Esophagus squamous epithelium (tissue), 4 donors: ENCODE measurements at regions not wholly inside any gene's neighbourhood (a gene's known extent, or its start where the extent isn't known, plus 50 kb on each side); places are given as distances from the start of the nearest gene placed in this dataset.

Experiments used
- POLR2A ChIP-seq, 4 donors: fragments of 450-650 bp; IDR thresholded peaks; one replicate each; pipeline ENCODE4 v1.6.1; 2017; ENCODE audit warnings: antibody characterized with exemption in 4 of 4, mild to moderate bottlenecking in 4 of 4, moderate library complexity in 3 of 4
- TF ChIP-seq, protein P1 (sequence below), 6 experiments: fragments of 450-650 bp in 4 of 6; fragments of 200-600 bp in 2 of 6; sonication (generic) in 2 of 6; IDR thresholded peaks; one replicate each; pipeline ENCODE4 v1.5.1; 2016 to 2019; ENCODE audit warnings: antibody characterized with exemption in 6 of 6, mild to moderate bottlenecking in 4 of 6, moderate library complexity in 4 of 6

DNA sequence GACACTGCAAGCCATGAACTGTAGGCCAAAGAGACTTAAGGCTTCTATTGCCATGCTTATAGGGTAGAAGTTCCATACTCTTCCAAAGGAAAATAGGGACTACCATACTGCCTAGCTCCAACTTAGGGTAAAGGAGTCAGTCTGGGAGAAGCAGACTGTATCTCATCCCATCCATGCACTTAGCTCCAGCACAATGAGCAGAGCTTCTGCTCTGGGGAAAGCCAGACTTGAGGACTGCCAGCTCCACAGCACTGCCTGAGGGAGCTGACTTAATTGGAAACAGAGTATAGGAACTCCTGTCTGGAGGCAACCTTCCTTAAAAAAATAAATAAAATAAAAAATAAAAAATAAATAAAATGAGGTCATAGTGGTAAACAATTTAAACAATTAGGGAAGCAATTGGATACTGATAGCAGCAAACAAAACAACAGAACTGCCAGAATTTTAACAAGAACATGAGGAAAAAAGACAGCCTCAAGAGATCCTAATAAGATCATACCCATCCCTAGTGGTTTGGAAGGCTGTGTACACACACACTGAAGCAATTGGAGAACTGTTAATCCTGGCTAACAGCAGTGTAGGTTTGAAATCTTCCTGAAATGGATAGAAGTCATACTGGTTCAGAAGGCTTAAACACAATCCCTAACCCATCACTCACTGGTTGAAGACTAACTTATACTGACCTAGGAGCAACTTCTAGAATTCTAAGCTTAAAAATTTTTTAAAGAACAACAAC lies 550.1 kb downstream of the TBC1D4 start:
- TF ChIP-seq, protein P1, sequence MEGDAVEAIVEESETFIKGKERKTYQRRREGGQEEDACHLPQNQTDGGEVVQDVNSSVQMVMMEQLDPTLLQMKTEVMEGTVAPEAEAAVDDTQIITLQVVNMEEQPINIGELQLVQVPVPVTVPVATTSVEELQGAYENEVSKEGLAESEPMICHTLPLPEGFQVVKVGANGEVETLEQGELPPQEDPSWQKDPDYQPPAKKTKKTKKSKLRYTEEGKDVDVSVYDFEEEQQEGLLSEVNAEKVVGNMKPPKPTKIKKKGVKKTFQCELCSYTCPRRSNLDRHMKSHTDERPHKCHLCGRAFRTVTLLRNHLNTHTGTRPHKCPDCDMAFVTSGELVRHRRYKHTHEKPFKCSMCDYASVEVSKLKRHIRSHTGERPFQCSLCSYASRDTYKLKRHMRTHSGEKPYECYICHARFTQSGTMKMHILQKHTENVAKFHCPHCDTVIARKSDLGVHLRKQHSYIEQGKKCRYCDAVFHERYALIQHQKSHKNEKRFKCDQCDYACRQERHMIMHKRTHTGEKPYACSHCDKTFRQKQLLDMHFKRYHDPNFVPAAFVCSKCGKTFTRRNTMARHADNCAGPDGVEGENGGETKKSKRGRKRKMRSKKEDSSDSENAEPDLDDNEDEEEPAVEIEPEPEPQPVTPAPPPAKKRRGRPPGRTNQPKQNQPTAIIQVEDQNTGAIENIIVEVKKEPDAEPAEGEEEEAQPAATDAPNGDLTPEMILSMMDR (IDR thresholded peaks at IDR 0.05), result no peak
- TF ChIP-seq POLR2A (IDR thresholded peaks at IDR 0.05), result no peak
